ENCODE measurements at regions not wholly inside any gene's neighbourhood (a gene's known extent, or its start where the extent isn't known, plus 50 kb on each side); places are given as distances from the start of the nearest gene placed in this dataset.

- TF ChIP-seq CTCF (IDR thresholded peaks at IDR 0.05): no peak
- Mint-ChIP-seq H3K4me1 (no peaks in the 10 kb centered on the region), H3K27ac (no peak overlapping the region)
These were observed 108.5 kb upstream of the GNG12 start for GRCh38 chr1:67941746-67942145.

GRCh38 chr1:67941155-67941554 is 107.9 kb upstream of the GNG12 start:
- Mint-ChIP-seq H3K4me1 (no peaks in the 10 kb centered on the region), H3K36me3 (no peaks in the 10 kb centered on the region), H3K27me3 (ENCODE audit: low read depth in 3 of 3) (peaks cover 0 to 4% (median 2%) of the 10 kb centered on the region in 3 donors), H3K4me3 (no peak overlapping the region), H3K27ac (no peak overlapping the region), H3K9me3 (peaks cover 0 to 8% (median 3%) of the 10 kb centered on the region in 7 donors)
- H4K20me1 ChIP-seq (ENCODE audit: insufficient read depth, low read length): no peaks in the 10 kb centered on the region
- H3K27ac ChIP-seq (ENCODE audit: low read depth in 1 of 2, low read length in 2 of 2): no peak overlapping the region
- no peaks in the 10 kb centered on the region for H3K9me3 ChIP-seq (replicated peaks in 1 of 2; ENCODE audit: control insufficient read depth in 1 of 2, insufficient read depth in 1 of 2, low read length in 2 of 2)
- H3K4me2 ChIP-seq (replicated peaks; ENCODE audit: extremely low read depth, low read length, poor library complexity, severe bottlenecking): no peak overlapping the region
- H3K9ac ChIP-seq (ENCODE audit: insufficient read depth, low read length, poor library complexity, severe bottlenecking): no peak overlapping the region
- no peak for TF ChIP-seq CTCF (IDR thresholded peaks at IDR 0.05)
- no peaks in the 10 kb centered on the region for H3K27me3 ChIP-seq (ENCODE audit: control insufficient read depth in 2 of 2, insufficient read depth in 2 of 2, low read length in 2 of 2)
- no peaks in the 10 kb centered on the region for H3K79me2 ChIP-seq (ENCODE audit: insufficient read depth, low read length)
- no peak overlapping the region for H3K4me3 ChIP-seq (replicated peaks in 1 of 3; ENCODE audit: low read depth in 2 of 3, low read length in 3 of 3)
- H3K4me1 ChIP-seq (ENCODE audit: control insufficient read depth in 1 of 2, insufficient read depth in 2 of 2, low read length in 2 of 2): no peaks in the 10 kb centered on the region
- 90% methylated on average over 2 of the region's 4 CpGs for WGBS (ENCODE audit: insufficient coverage)
- no peaks in the 10 kb centered on the region for H3K36me3 ChIP-seq (replicated peaks in 1 of 2; ENCODE audit: control insufficient read depth in 1 of 2, insufficient read depth in 2 of 2, low read length in 2 of 2)
- no peak overlapping the region for H2AFZ ChIP-seq (ENCODE audit: insufficient read depth, low read depth, low read length, poor library complexity, severe bottlenecking)
- DNase-seq: no peak
- intact Hi-C loops (cut with micrococcal nuclease): no loop called here

More at GRCh38 chr1:67941746-67942145, 108.5 kb upstream of the GNG12 start:
- Histone ChIP-seq H3K4me1 (ENCODE audit: control insufficient read depth in 1 of 2, insufficient read depth in 2 of 2, low read length in 2 of 2) (no peaks in the 10 kb centered on the region), H3K27ac (ENCODE audit: low read depth in 1 of 2, low read length in 2 of 2) (no peak overlapping the region), H3K36me3 (replicated peaks in 1 of 2; ENCODE audit: control insufficient read depth in 1 of 2, insufficient read depth in 2 of 2, low read length in 2 of 2) (no peaks in the 10 kb centered on the region), H3K27me3 (ENCODE audit: control insufficient read depth in 2 of 2, insufficient read depth in 2 of 2, low read length in 2 of 2) (no peaks in the 10 kb centered on the region), H3K79me2 (ENCODE audit: insufficient read depth, low read length) (no peaks in the 10 kb centered on the region), H4K20me1 (ENCODE audit: insufficient read depth, low read length) (no peaks in the 10 kb centered on the region), H3K4me3 (replicated peaks in 1 of 3; ENCODE audit: low read depth in 2 of 3, low read length in 3 of 3) (no peak overlapping the region), H3K9me3 (replicated peaks in 1 of 2; ENCODE audit: control insufficient read depth in 1 of 2, insufficient read depth in 1 of 2, low read length in 2 of 2) (no peaks in the 10 kb centered on the region), H3K9ac (ENCODE audit: insufficient read depth, low read length, poor library complexity, severe bottlenecking) (no peak overlapping the region), H3K4me2 (replicated peaks; ENCODE audit: extremely low read depth, low read length, poor library complexity, severe bottlenecking) (no peak overlapping the region), H2AFZ (ENCODE audit: insufficient read depth, low read depth, low read length, poor library complexity, severe bottlenecking) (no peak overlapping the region)
- peaks cover 0 to 4% (median 2%) of the 10 kb centered on the region in 3 donors for H3K27me3 Mint-ChIP-seq (ENCODE audit: low read depth in 3 of 3)
- no CpG with 5 or more reads among the region's 3 CpGs for WGBS (ENCODE audit: insufficient coverage)
- H3K9me3 Mint-ChIP-seq: peaks cover 0 to 8% (median 3%) of the 10 kb centered on the region in 7 donors
- no peak for DNase-seq
- no peaks in the 10 kb centered on the region for H3K36me3 Mint-ChIP-seq
- no peak overlapping the region for H3K4me3 Mint-ChIP-seq
- intact Hi-C loops (cut with micrococcal nuclease): no loop called here

Measured in CD14-positive monocyte (primary cell).